Endothelial cell (in vitro differentiated cells): ENCODE measurements at regions not wholly inside any gene's neighbourhood (a gene's known extent, or its start where the extent isn't known, plus 50 kb on each side); places are given as distances from the start of the nearest gene placed in this dataset.

Experiments used
- DNase-seq: peaks from one replicate; pipeline ENCODE4 v3.0.0; 2021; ENCODE audit warnings: low spot score
- H3K27ac Mint-ChIP-seq: one replicate; pipeline ENCODE4 v1.8.0; 2021; ENCODE audit warnings: mixed read lengths, inconsistent platforms; ENCODE audit not compliant: unreplicated experiment
- H3K27me3 Mint-ChIP-seq: one replicate; pipeline ENCODE4 v1.8.0; 2021; ENCODE audit warnings: mild to moderate bottlenecking, moderate library complexity, mixed read lengths, inconsistent platforms; ENCODE audit not compliant: unreplicated experiment
- H3K36me3 Mint-ChIP-seq: one replicate; pipeline ENCODE4 v1.8.0; 2021; ENCODE audit warnings: mild to moderate bottlenecking, low read depth, mixed read lengths, inconsistent platforms; ENCODE audit not compliant: unreplicated experiment
- H3K4me1 Mint-ChIP-seq: one replicate; pipeline ENCODE4 v1.8.0; 2021; ENCODE audit warnings: mild to moderate bottlenecking, mixed read lengths, inconsistent platforms; ENCODE audit not compliant: unreplicated experiment
- H3K4me3 Mint-ChIP-seq: one replicate; pipeline ENCODE4 v1.8.0; 2021; ENCODE audit warnings: mild to moderate bottlenecking, mixed read lengths, inconsistent platforms; ENCODE audit not compliant: unreplicated experiment
- H3K9me3 Mint-ChIP-seq: one replicate; pipeline ENCODE4 v1.8.0; 2021; ENCODE audit warnings: mixed read lengths, inconsistent platforms; ENCODE audit not compliant: unreplicated experiment
- CTCF ChIP-seq: fragments of 200-600 bp; sonication (generic); IDR thresholded peaks from one replicate; pipeline ENCODE4 v1.5.0; 2021; ENCODE audit warnings: antibody characterized with exemption; ENCODE audit not compliant: unreplicated experiment

GRCh38 chr7:12861070-12861469, 173.6 kb downstream of the ARL4A start:
- H3K27me3 Mint-ChIP-seq, result no peaks in the 10 kb centered on the region
- no peaks in the 10 kb centered on the region for H3K36me3 Mint-ChIP-seq
- H3K27ac Mint-ChIP-seq, result no peak overlapping the region
- no peak for DNase-seq
- peaks cover 3% of the 10 kb centered on the region for H3K4me1 Mint-ChIP-seq
- no peak for TF ChIP-seq CTCF
- no peak overlapping the region for H3K4me3 Mint-ChIP-seq
- no peaks in the 10 kb centered on the region for H3K9me3 Mint-ChIP-seq

GRCh38 chr7:12862146-12862545, 174.7 kb downstream of the ARL4A start:
- Mint-ChIP-seq H3K4me3 (no peak overlapping the region), H3K4me1 (peaks cover 3% of the 10 kb centered on the region), H3K27ac (no peak overlapping the region), H3K36me3 (no peaks in the 10 kb centered on the region), H3K9me3 (no peaks in the 10 kb centered on the region), H3K27me3 (no peaks in the 10 kb centered on the region)
- DNase-seq, result no peak
- no peak for TF ChIP-seq CTCF

GRCh38 chr7:12864470-12865046, 177.1 kb downstream of the ARL4A start:
- H3K27ac Mint-ChIP-seq, result no peak overlapping the region
- H3K4me3 Mint-ChIP-seq, result no peak overlapping the region
- H3K36me3 Mint-ChIP-seq, result no peaks in the 10 kb centered on the region
- DNase-seq, result no peak
- TF ChIP-seq CTCF, result no peak
- H3K9me3 Mint-ChIP-seq, result no peaks in the 10 kb centered on the region
- H3K27me3 Mint-ChIP-seq, result no peaks in the 10 kb centered on the region
- H3K4me1 Mint-ChIP-seq, result peaks cover 3% of the 10 kb centered on the region

- Mint-ChIP-seq H3K4me3 (no peak overlapping the region), H3K36me3 (no peaks in the 10 kb centered on the region), H3K9me3 (no peaks in the 10 kb centered on the region), H3K27me3 (no peaks in the 10 kb centered on the region), H3K4me1 (peaks cover 3% of the 10 kb centered on the region), H3K27ac (no peak overlapping the region)
- DNase-seq, result no peak
- no peak for TF ChIP-seq CTCF
These were observed 178.2 kb downstream of the ARL4A start for GRCh38 chr7:12865593-12865992.

- no peak for TF ChIP-seq CTCF
- no peaks in the 10 kb centered on the region for H3K9me3 Mint-ChIP-seq
- peaks cover 2% of the 10 kb centered on the region for H3K4me1 Mint-ChIP-seq
- H3K4me3 Mint-ChIP-seq, result no peak overlapping the region
- no peak for DNase-seq
- H3K27ac Mint-ChIP-seq, result no peak overlapping the region
- no peaks in the 10 kb centered on the region for H3K27me3 Mint-ChIP-seq
- H3K36me3 Mint-ChIP-seq, result no peaks in the 10 kb centered on the region
These were observed 178.8 kb downstream of the ARL4A start for GRCh38 chr7:12866207-12866606.
